Ishikawa (cell line): ENCODE measurements at regions not wholly inside any gene's neighbourhood (a gene's known extent, or its start where the extent isn't known, plus 50 kb on each side); places are given as distances from the start of the nearest gene placed in this dataset.

Source experiments
- CREB1 ChIP-seq: IDR thresholded peaks from 2 replicates; pipeline ENCODE4 v1.6.1; 2012; ENCODE audit warnings: low read depth
- EGR1 ChIP-seq: IDR thresholded peaks from 2 replicates; pipeline ENCODE4 v1.6.1; 2012
- NFIC ChIP-seq: IDR thresholded peaks from 2 replicates; pipeline ENCODE4 v1.6.1; 2012
- RAD21 ChIP-seq: IDR thresholded peaks from 2 replicates; pipeline ENCODE4 v1.6.1; 2012; ENCODE audit warnings: low read depth
- TAF1 ChIP-seq: IDR thresholded peaks from 2 replicates; pipeline ENCODE4 v1.6.1; 2012; ENCODE audit warnings: low read depth, mild to moderate bottlenecking
- YY1 ChIP-seq: IDR thresholded peaks from 2 replicates; pipeline ENCODE4 v1.6.1; 2012; ENCODE audit warnings: low read depth

GRCh38 chr3:153545471-153545870 lies 383.4 kb downstream of the RAP2B start:
- TF ChIP-seq YY1 (no peak), NFIC (no peak), EGR1 (no peak), TAF1 (no peak), CREB1 (no peak), RAD21 (no peak)
